Hepatocyte (in vitro differentiated cells): ENCODE measurements at regions not wholly inside any gene's neighbourhood (a gene's known extent, or its start where the extent isn't known, plus 50 kb on each side); places are given as distances from the start of the nearest gene placed in this dataset.

ENCODE experiments used
- DNase-seq: peaks from one replicate; pipeline ENCODE4 v3.0.0-alpha.2; 2016; ENCODE audit warnings: low spot score
- H2AFZ ChIP-seq: fragments of 200-600 bp; sonication (generic); 2 replicates; pipeline ENCODE4 v1.6.0; 2016; ENCODE audit warnings: antibody characterized with exemption, mild to moderate bottlenecking
- H3K27ac ChIP-seq: fragments of 200-600 bp; sonication (generic); 2 replicates; pipeline ENCODE4 v1.5.1; 2016; ENCODE audit warnings: mild to moderate bottlenecking
- H3K27me3 ChIP-seq: fragments of 200-600 bp; sonication (generic); 2 replicates; pipeline ENCODE4 v1.6.1; 2016
- H3K36me3 ChIP-seq: fragments of 200-600 bp; sonication (generic); replicated peaks from 2 replicates; pipeline ENCODE4 v1.5.1; 2016; ENCODE audit warnings: low read depth; ENCODE audit not compliant: insufficient read depth
- H3K4me1 ChIP-seq: fragments of 200-600 bp; sonication (generic); 2 replicates; pipeline ENCODE4 v1.5.1; 2016; ENCODE audit warnings: mild to moderate bottlenecking, moderate library complexity; ENCODE audit not compliant: insufficient read depth
- H3K4me2 ChIP-seq: fragments of 200-600 bp; sonication (generic); 2 replicates; pipeline ENCODE4 v1.6.0; 2016
- H3K4me3 ChIP-seq: fragments of 200-600 bp; sonication (generic); 2 replicates; pipeline ENCODE4 v1.5.1; 2016; ENCODE audit warnings: mild to moderate bottlenecking
- H3K79me2 ChIP-seq: fragments of 200-600 bp; sonication (generic); 2 replicates; pipeline ENCODE4 v1.6.0; 2017; ENCODE audit warnings: mild to moderate bottlenecking
- H3K9me2 ChIP-seq: fragments of 200-600 bp; sonication (generic); replicated peaks from 2 replicates; pipeline ENCODE4 v1.6.0; 2017; ENCODE audit warnings: mild to moderate bottlenecking; ENCODE audit not compliant: insufficient read depth
- H3K9me3 ChIP-seq: fragments of 200-600 bp; sonication (generic); 2 replicates; pipeline ENCODE4 v1.5.1; 2016; ENCODE audit warnings: low read depth, mild to moderate bottlenecking
- H4K20me1 ChIP-seq: fragments of 200-600 bp; sonication (generic); 2 replicates; pipeline ENCODE4 v1.6.0; 2016; ENCODE audit warnings: mild to moderate bottlenecking; ENCODE audit not compliant: insufficient read depth, poor library complexity, severe bottlenecking
- EZH2 ChIP-seq: fragments of 200-600 bp; sonication (generic); IDR thresholded peaks from 2 replicates; pipeline ENCODE4 v1.6.1; 2016; ENCODE audit warnings: antibody characterized with exemption, mild to moderate bottlenecking, borderline replicate concordance
- EZH2phosphoT487 ChIP-seq: fragments of 200-600 bp; sonication (generic); IDR thresholded peaks from one replicate; pipeline ENCODE4 v1.6.1; 2018; ENCODE audit warnings: antibody characterized with exemption, mild to moderate bottlenecking, low read depth, moderate library complexity; ENCODE audit not compliant: unreplicated experiment, severe bottlenecking
- WGBS: methylation state at CpG from one replicate; pipeline ENCODE4 v1.1.6; 2016; ENCODE audit warnings: low lambda C conversion rate; ENCODE audit errors: missing lambda C conversion rate; 5-methylcytosine and 5-hydroxymethylcytosine counted together
- TF ChIP-seq, protein P1 (sequence below): fragments of 200-600 bp; sonication (generic); IDR thresholded peaks from 2 replicates; pipeline ENCODE4 v1.5.1; 2016; ENCODE audit warnings: antibody characterized with exemption, mild to moderate bottlenecking; ENCODE audit not compliant: poor library complexity

DNA sequence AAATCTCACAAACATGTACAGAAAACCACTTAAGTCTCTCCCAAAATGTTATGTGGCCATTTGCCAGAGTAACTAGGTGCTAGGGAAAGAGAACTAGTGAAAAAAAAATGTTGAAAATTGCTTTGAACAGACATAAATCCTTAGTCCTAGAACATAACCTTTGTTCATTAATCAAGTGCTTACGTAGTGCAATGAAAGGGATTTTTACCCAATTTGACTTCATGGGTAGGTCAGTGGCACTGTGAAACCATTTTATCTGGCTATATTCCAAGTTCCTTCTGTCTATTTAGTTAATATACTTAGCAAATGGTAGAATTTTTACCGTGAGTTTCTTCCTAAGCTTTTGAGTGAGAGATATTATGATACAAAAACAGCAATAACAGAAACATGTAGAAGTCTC lies 209.4 kb downstream of the DIPK2A start:
- Histone ChIP-seq H3K4me1 (peaks cover 8% of the 10 kb centered on the region), H2AFZ (no peak overlapping the region), H3K27me3 (no peaks in the 10 kb centered on the region), H3K4me3 (no peak overlapping the region), H3K36me3 (no peaks in the 10 kb centered on the region), H3K27ac (no peak overlapping the region), H3K4me2 (no peak overlapping the region), H3K9me3 (no peaks in the 10 kb centered on the region), H3K79me2 (no peaks in the 10 kb centered on the region), H3K9me2 (no peaks in the 10 kb centered on the region), H4K20me1 (no peaks in the 10 kb centered on the region)
- WGBS, result 71% methylated on average over 2 of the region's 2 CpGs
- TF ChIP-seq, protein P1, sequence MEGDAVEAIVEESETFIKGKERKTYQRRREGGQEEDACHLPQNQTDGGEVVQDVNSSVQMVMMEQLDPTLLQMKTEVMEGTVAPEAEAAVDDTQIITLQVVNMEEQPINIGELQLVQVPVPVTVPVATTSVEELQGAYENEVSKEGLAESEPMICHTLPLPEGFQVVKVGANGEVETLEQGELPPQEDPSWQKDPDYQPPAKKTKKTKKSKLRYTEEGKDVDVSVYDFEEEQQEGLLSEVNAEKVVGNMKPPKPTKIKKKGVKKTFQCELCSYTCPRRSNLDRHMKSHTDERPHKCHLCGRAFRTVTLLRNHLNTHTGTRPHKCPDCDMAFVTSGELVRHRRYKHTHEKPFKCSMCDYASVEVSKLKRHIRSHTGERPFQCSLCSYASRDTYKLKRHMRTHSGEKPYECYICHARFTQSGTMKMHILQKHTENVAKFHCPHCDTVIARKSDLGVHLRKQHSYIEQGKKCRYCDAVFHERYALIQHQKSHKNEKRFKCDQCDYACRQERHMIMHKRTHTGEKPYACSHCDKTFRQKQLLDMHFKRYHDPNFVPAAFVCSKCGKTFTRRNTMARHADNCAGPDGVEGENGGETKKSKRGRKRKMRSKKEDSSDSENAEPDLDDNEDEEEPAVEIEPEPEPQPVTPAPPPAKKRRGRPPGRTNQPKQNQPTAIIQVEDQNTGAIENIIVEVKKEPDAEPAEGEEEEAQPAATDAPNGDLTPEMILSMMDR, result no peak
- TF ChIP-seq EZH2 (no peak), EZH2phosphoT487 (no peak)
- DNase-seq, result no peak

DNA sequence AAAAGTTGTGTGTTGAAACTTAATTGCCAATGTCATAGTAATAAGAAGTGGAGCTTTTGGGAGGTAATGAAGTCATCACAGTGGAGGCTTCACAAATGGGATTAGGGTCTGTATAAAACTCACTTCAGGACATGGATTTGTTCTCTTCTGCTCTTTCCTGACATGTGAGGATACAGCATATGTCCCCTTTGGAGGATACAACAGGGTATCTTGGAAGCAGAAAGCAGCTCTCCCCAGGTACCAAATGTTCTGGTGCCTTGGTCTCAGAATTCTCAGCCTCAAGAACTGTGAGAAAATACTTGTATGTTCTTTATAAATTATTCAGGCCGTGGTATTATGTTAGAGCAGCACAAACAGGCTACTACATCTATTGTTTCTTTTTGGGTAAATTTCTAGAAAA lies 210.9 kb downstream of the DIPK2A start:
- Histone ChIP-seq H3K4me3 (no peak overlapping the region), H3K4me1 (peaks cover 8% of the 10 kb centered on the region), H3K9me2 (no peaks in the 10 kb centered on the region), H3K9me3 (no peaks in the 10 kb centered on the region), H2AFZ (no peak overlapping the region), H3K36me3 (no peaks in the 10 kb centered on the region), H3K4me2 (no peak overlapping the region), H4K20me1 (no peaks in the 10 kb centered on the region), H3K27me3 (no peaks in the 10 kb centered on the region), H3K79me2 (no peaks in the 10 kb centered on the region), H3K27ac (no peak overlapping the region)
- no peak for DNase-seq
- no peak for TF ChIP-seq EZH2
- no peak for TF ChIP-seq EZH2phosphoT487
- TF ChIP-seq, protein P1, result no peak
- WGBS, result 79% methylated on average over 1 of the region's 1 CpG

DNA sequence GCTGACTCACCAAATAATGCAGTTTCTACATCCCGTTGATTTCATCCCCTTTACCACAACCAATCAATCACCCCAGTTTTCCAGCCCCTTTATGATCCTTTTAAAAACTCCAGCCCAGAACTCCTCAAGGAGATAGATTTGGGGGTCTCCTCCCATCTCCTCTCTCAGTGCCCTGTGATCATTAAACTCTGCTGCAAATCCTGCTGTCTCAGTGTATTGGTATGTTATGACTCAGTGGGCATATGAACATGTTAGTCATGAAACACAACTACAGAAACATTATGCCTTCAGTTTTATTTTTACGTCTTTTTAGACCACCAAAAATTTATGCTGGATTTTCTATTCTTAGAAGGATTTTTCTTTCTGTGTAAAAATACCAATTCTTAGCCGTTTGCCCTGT lies 213.7 kb downstream of the DIPK2A start:
- Histone ChIP-seq H3K4me1 (peaks cover 8% of the 10 kb centered on the region), H3K9me2 (no peaks in the 10 kb centered on the region), H4K20me1 (no peaks in the 10 kb centered on the region), H2AFZ (no peak overlapping the region), H3K27me3 (no peaks in the 10 kb centered on the region), H3K79me2 (no peaks in the 10 kb centered on the region), H3K4me2 (no peak overlapping the region), H3K4me3 (no peak overlapping the region), H3K9me3 (no peaks in the 10 kb centered on the region), H3K27ac (no peak overlapping the region), H3K36me3 (no peaks in the 10 kb centered on the region)
- TF ChIP-seq EZH2phosphoT487 (no peak), EZH2 (no peak)
- TF ChIP-seq, protein P1, result no peak
- WGBS, result 95% methylated on average over 3 of the region's 3 CpGs
- no peak for DNase-seq
